ENCODE measurements at regions not wholly inside any gene's neighbourhood (a gene's known extent, or its start where the extent isn't known, plus 50 kb on each side); places are given as distances from the start of the nearest gene placed in this dataset.

- TF ChIP-seq CTCF (IDR thresholded peaks at IDR 0.05): no peak
- TF ChIP-seq POLR2A (IDR thresholded peaks at IDR 0.05): no peak
Observed at GRCh38 chr16:51084074-51084928, 66.8 kb downstream of the SALL1 start.
